Endothelial cell (in vitro differentiated cells): ENCODE measurements at regions not wholly inside any gene's neighbourhood (a gene's known extent, or its start where the extent isn't known, plus 50 kb on each side); places are given as distances from the start of the nearest gene placed in this dataset.

Experiments used
- DNase-seq: peaks from one replicate; pipeline ENCODE4 v3.0.0; 2021; ENCODE audit warnings: low spot score
- H3K27ac Mint-ChIP-seq: one replicate; pipeline ENCODE4 v1.8.0; 2021; ENCODE audit warnings: mixed read lengths, inconsistent platforms; ENCODE audit not compliant: unreplicated experiment
- H3K27me3 Mint-ChIP-seq: one replicate; pipeline ENCODE4 v1.8.0; 2021; ENCODE audit warnings: mild to moderate bottlenecking, moderate library complexity, mixed read lengths, inconsistent platforms; ENCODE audit not compliant: unreplicated experiment
- H3K36me3 Mint-ChIP-seq: one replicate; pipeline ENCODE4 v1.8.0; 2021; ENCODE audit warnings: mild to moderate bottlenecking, low read depth, mixed read lengths, inconsistent platforms; ENCODE audit not compliant: unreplicated experiment
- H3K4me1 Mint-ChIP-seq: one replicate; pipeline ENCODE4 v1.8.0; 2021; ENCODE audit warnings: mild to moderate bottlenecking, mixed read lengths, inconsistent platforms; ENCODE audit not compliant: unreplicated experiment
- H3K4me3 Mint-ChIP-seq: one replicate; pipeline ENCODE4 v1.8.0; 2021; ENCODE audit warnings: mild to moderate bottlenecking, mixed read lengths, inconsistent platforms; ENCODE audit not compliant: unreplicated experiment
- H3K9me3 Mint-ChIP-seq: one replicate; pipeline ENCODE4 v1.8.0; 2021; ENCODE audit warnings: mixed read lengths, inconsistent platforms; ENCODE audit not compliant: unreplicated experiment
- TF ChIP-seq, protein P1 (sequence below): fragments of 200-600 bp; sonication (generic); IDR thresholded peaks from one replicate; pipeline ENCODE4 v1.5.0; 2021; ENCODE audit warnings: antibody characterized with exemption; ENCODE audit not compliant: unreplicated experiment

DNA sequence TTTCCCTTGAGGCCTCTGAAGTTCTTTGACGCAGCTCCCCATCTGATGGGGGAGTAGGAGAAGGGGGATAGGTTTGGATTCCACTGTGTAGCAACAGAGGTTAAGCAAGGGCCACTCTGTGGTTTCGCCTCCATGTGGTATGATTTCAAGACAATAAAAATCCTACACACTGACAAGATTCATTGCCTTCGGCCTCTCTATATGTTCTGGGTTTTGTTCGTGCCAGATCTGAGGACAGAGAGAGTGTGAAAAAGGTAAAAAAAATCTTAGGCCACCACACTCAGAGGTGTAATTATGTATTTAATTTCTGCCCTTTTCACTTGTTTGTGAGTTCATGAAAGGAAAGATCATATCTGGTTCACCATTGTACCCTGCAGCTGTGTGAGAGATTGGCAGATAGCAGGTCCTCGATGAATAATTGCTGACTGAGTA lies 715.2 kb upstream of the ZNF608 start:
- Mint-ChIP-seq H3K27me3 (no peaks in the 10 kb centered on the region), H3K4me1 (no peaks in the 10 kb centered on the region), H3K4me3 (no peak overlapping the region), H3K27ac (no peak overlapping the region), H3K36me3 (no peaks in the 10 kb centered on the region), H3K9me3 (no peaks in the 10 kb centered on the region)
- TF ChIP-seq, protein P1, sequence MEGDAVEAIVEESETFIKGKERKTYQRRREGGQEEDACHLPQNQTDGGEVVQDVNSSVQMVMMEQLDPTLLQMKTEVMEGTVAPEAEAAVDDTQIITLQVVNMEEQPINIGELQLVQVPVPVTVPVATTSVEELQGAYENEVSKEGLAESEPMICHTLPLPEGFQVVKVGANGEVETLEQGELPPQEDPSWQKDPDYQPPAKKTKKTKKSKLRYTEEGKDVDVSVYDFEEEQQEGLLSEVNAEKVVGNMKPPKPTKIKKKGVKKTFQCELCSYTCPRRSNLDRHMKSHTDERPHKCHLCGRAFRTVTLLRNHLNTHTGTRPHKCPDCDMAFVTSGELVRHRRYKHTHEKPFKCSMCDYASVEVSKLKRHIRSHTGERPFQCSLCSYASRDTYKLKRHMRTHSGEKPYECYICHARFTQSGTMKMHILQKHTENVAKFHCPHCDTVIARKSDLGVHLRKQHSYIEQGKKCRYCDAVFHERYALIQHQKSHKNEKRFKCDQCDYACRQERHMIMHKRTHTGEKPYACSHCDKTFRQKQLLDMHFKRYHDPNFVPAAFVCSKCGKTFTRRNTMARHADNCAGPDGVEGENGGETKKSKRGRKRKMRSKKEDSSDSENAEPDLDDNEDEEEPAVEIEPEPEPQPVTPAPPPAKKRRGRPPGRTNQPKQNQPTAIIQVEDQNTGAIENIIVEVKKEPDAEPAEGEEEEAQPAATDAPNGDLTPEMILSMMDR: no peak
- no peak for DNase-seq

- no peak overlapping the region for H3K4me3 Mint-ChIP-seq
- H3K27me3 Mint-ChIP-seq: no peaks in the 10 kb centered on the region
- TF ChIP-seq, protein P1: no peak
- H3K9me3 Mint-ChIP-seq: no peaks in the 10 kb centered on the region
- H3K36me3 Mint-ChIP-seq: no peaks in the 10 kb centered on the region
- no peak overlapping the region for H3K27ac Mint-ChIP-seq
- no peaks in the 10 kb centered on the region for H3K4me1 Mint-ChIP-seq
- no peak for DNase-seq
Measured at GRCh38 chr5:125463466-125464092, 717.1 kb upstream of the ZNF608 start.

DNA sequence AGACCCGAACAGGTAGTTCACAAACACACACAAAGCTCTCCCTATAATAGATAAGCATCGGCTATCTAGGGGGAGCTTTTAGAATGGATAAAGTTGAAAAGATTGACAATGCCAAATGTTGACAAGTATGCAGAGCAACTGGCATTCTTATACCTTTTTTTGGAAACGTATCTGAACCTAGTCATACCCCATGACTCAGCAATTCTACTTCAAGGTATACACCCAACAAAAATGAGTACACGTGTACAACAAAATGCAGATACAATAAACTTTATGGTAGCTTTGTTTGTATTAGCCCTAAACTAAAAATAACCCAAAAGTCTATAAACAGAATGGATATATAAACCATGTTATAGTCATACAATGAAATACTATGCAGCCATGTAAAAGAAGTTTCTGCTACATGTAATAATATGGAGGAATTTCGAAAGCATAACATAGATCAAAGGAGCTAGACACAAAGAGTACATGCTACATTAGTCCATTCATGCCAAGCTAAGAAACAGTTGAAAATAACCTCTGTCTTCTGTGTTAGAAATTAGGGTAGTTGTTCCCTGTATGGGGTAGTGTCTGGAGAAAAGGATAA lies 718.5 kb upstream of the ZNF608 start:
- TF ChIP-seq, protein P1: no peak
- Mint-ChIP-seq H3K4me3 (no peak overlapping the region), H3K9me3 (no peaks in the 10 kb centered on the region), H3K27me3 (no peaks in the 10 kb centered on the region), H3K36me3 (no peaks in the 10 kb centered on the region), H3K4me1 (no peaks in the 10 kb centered on the region), H3K27ac (no peak overlapping the region)
- no peak for DNase-seq

DNA sequence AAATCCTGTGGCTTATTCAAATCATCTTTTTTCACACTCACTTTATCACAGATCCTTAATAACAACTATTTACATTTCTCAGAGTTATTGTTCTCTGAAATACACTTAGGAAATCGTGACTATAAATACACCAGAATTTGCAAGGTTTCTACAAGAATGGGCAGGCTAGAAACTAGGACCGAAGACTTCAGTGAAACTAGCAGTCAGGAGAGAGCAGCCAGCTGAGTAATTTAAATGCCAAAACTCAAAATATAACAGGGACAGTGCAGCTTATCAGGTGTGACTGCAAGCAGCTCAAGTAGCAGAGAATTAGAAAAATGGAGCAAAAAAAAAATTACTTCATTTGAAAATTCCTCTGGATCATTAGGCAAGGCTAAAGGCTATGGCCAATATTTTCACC lies 719.3 kb upstream of the ZNF608 start:
- H3K27me3 Mint-ChIP-seq: no peaks in the 10 kb centered on the region
- no peaks in the 10 kb centered on the region for H3K4me1 Mint-ChIP-seq
- no peak for DNase-seq
- TF ChIP-seq, protein P1: no peak
- H3K4me3 Mint-ChIP-seq: no peak overlapping the region
- H3K36me3 Mint-ChIP-seq: no peaks in the 10 kb centered on the region
- no peaks in the 10 kb centered on the region for H3K9me3 Mint-ChIP-seq
- no peak overlapping the region for H3K27ac Mint-ChIP-seq

DNA sequence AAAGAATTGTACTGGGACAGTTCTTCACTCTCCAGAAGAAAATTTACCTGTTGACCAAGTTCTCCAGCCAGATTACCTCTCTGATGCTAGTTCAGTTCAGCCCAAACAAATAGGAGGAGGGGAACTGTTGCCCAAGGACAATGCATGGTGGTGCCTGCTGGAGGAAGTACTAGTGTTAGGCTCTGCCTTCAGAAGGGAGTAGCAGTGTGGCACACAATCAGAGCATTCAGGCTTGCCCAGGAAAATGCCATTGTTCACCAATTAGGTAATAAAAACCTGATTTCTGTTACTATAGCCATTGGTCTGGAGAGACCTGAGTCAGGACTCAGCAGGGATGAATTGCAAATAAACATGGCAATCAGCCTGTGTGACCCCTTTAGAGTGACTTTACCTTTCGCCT lies 720.8 kb upstream of the ZNF608 start:
- TF ChIP-seq, protein P1: no peak
- no peaks in the 10 kb centered on the region for H3K36me3 Mint-ChIP-seq

More for the DNA sequence above, 720.8 kb upstream of the ZNF608 start:
- H3K4me1 Mint-ChIP-seq: no peaks in the 10 kb centered on the region
- no peak overlapping the region for H3K4me3 Mint-ChIP-seq
- DNase-seq: no peak
- H3K27ac Mint-ChIP-seq: no peak overlapping the region
- H3K9me3 Mint-ChIP-seq: no peaks in the 10 kb centered on the region
- H3K27me3 Mint-ChIP-seq: no peaks in the 10 kb centered on the region
